H1 (cell line): ENCODE measurements at regions not wholly inside any gene's neighbourhood (a gene's known extent, or its start where the extent isn't known, plus 50 kb on each side); places are given as distances from the start of the nearest gene placed in this dataset.
A peak's percentile ranks its signal among the peaks of the same experiment; 100 is the strongest.

Experiments
- CTCF ChIA-PET: fragments of 300-600 bp; sonication (Branson Sonifier 250); formaldehyde crosslinking; loops from one replicate; lab custom pipeline; 2021; ENCODE audit not compliant: partially characterized antibody; lab: Charles Lee
- POLR2A ChIA-PET: fragments of 300-600 bp; sonication (Branson Sonifier 250); formaldehyde crosslinking; loops from one replicate; lab custom pipeline; 2021; ENCODE audit warnings: inconsistent platforms; ENCODE audit not compliant: partially characterized antibody; lab: Charles Lee
- DNase-seq, 2 experiments: peaks; one replicate each; pipeline versions ENCODE4 v3.0.0 to v3.0.0-alpha.2; 2010 to 2022; ENCODE audit warnings: low spot score in 2 of 2, low read depth in 1 of 2, mixed read lengths in 1 of 2
- FAIRE-seq: peaks from 2 replicates; lab custom pipeline; 2011; peaks lifted over from hg19 to GRCh38; lab: Jason Lieb, UNC
- H2AFZ ChIP-seq: 2 replicates; pipeline ENCODE4 v1.8.1; 2012; ENCODE audit warnings: low read length, inconsistent platforms
- H2AK5ac ChIP-seq: 2 replicates; pipeline ENCODE4 v1.6.1; 2013; ENCODE audit warnings: low read depth, low read length
- H2BK120ac ChIP-seq: replicated peaks from 2 replicates; pipeline ENCODE3; 2013; ENCODE audit warnings: low read depth, low read length, inconsistent platforms
- H2BK12ac ChIP-seq: 2 replicates; pipeline ENCODE4 v1.6.1; 2013; ENCODE audit warnings: low read depth, low read length
- H2BK15ac ChIP-seq: 2 replicates; pipeline ENCODE4 v1.6.1; 2013; ENCODE audit warnings: low read length
- H2BK20ac ChIP-seq: 2 replicates; pipeline ENCODE4 v1.6.1; 2013; ENCODE audit warnings: low read length
- H2BK5ac ChIP-seq: 2 replicates; pipeline ENCODE4 v1.6.1; 2013; ENCODE audit warnings: low read depth, low read length
- H3K14ac ChIP-seq: 2 replicates; pipeline ENCODE4 v1.6.1; 2013; ENCODE audit warnings: inconsistent platforms; ENCODE audit not compliant: insufficient read length
- H3K18ac ChIP-seq: 2 replicates; pipeline ENCODE4 v1.6.1; 2013; ENCODE audit warnings: low read length; ENCODE audit errors: extremely low read depth
- H3K23ac ChIP-seq: 2 replicates; pipeline ENCODE4 v1.6.1; 2013; ENCODE audit warnings: inconsistent platforms; ENCODE audit not compliant: insufficient read length
- H3K23me2 ChIP-seq: 2 replicates; pipeline ENCODE4 v1.6.1; 2013; ENCODE audit warnings: low read depth, low read length
- H3K27ac ChIP-seq: 2 replicates; pipeline ENCODE4 v1.6.1; 2011; ENCODE audit warnings: low read depth, low read length, inconsistent platforms
- H3K27me3 ChIP-seq, 4 experiments: replicated peaks in 1 of 4; 1 replicate in 1 of 4; 2 replicates in 3 of 4; pipeline versions ENCODE4 v1.6.1 to v1.8.1; 2011 to 2013; ENCODE audit warnings: low read length in 3 of 4, mild to moderate bottlenecking in 3 of 4, inconsistent platforms in 2 of 4, mixed read lengths in 2 of 4, moderate library complexity in 1 of 4; ENCODE audit not compliant: control insufficient read depth in 3 of 4, insufficient read depth in 3 of 4; ENCODE audit errors: extremely low read depth in 1 of 4
- H3K36me3 ChIP-seq, 4 experiments: 2 replicates each; pipeline versions ENCODE4 v1.6.1 to v1.8.1; 2011 to 2013; ENCODE audit warnings: mild to moderate bottlenecking in 4 of 4, low read length in 3 of 4, moderate library complexity in 2 of 4, control low read depth in 1 of 4, inconsistent platforms in 1 of 4; ENCODE audit not compliant: insufficient read depth in 4 of 4, control insufficient read depth in 2 of 4
- H3K4ac ChIP-seq: replicated peaks from 2 replicates; pipeline ENCODE3; 2013; ENCODE audit warnings: low read length, low read depth, mixed read lengths, inconsistent platforms; ENCODE audit not compliant: insufficient read length
- H3K4me1 ChIP-seq, 4 experiments: replicated peaks in 1 of 4; 1 replicate in 1 of 4; 2 replicates in 3 of 4; pipeline versions ENCODE4 v1.6.1 to v1.8.1; 2011 to 2013; ENCODE audit warnings: low read length in 3 of 4, inconsistent platforms in 2 of 4, mixed read lengths in 1 of 4; ENCODE audit not compliant: insufficient read depth in 4 of 4, control insufficient read depth in 3 of 4
- H3K4me2 ChIP-seq, 2 experiments: 2 replicates each; pipeline versions ENCODE4 v1.6.1 to v1.8.1; 2011 to 2013; ENCODE audit warnings: low read depth in 2 of 2, low read length in 2 of 2, control low read depth in 1 of 2, inconsistent platforms in 1 of 2, mild to moderate bottlenecking in 1 of 2; ENCODE audit not compliant: insufficient read depth in 1 of 2
- H3K4me3 ChIP-seq, 4 experiments: fragments of 200-600, 300-600 bp in 1 of 4; sonication (generic), shearing (Covaris generic), sonication (Bioruptor Twin) in 1 of 4; 2 replicates each; pipeline versions ENCODE4 v1.5.1 to v1.8.1; 2011 to 2016; ENCODE audit warnings: low read length in 4 of 4, low read depth in 3 of 4, control low read depth in 2 of 4, inconsistent platforms in 2 of 4, mild to moderate bottlenecking in 2 of 4, mixed read lengths in 1 of 4, moderate library complexity in 1 of 4; ENCODE audit not compliant: insufficient read depth in 2 of 4; ENCODE audit errors: extremely low read depth in 1 of 4
- H3K56ac ChIP-seq: replicated peaks from 2 replicates; pipeline ENCODE3; 2013; ENCODE audit warnings: low read depth, mild to moderate bottlenecking, mixed read lengths, low read length, inconsistent platforms; ENCODE audit not compliant: insufficient read length
- H3K79me1 ChIP-seq: 2 replicates; pipeline ENCODE4 v1.6.1; 2013; ENCODE audit warnings: low read depth, low read length, control low read depth
- H3K79me2 ChIP-seq, 2 experiments: 2 replicates each; pipeline versions ENCODE4 v1.6.1 to v1.8.1; 2012 to 2013; ENCODE audit warnings: low read length in 2 of 2, mild to moderate bottlenecking in 2 of 2, inconsistent platforms in 1 of 2; ENCODE audit not compliant: insufficient read depth in 2 of 2, control insufficient read depth in 1 of 2
- H3K9ac ChIP-seq, 4 experiments: replicated peaks in 1 of 4; 1 replicate in 1 of 4; 2 replicates in 3 of 4; pipeline versions ENCODE4 v1.6.1 to v1.8.1; 2011 to 2013; ENCODE audit warnings: low read depth in 3 of 4, low read length in 3 of 4, control low read depth in 2 of 4, mild to moderate bottlenecking in 2 of 4, moderate library complexity in 2 of 4, inconsistent platforms in 1 of 4; ENCODE audit errors: extremely low read depth in 1 of 4
- H3K9me3 ChIP-seq, 2 experiments: 2 replicates each; pipeline versions ENCODE4 v1.6.1 to v1.8.1; 2012 to 2013; ENCODE audit warnings: mild to moderate bottlenecking in 2 of 2, moderate library complexity in 2 of 2, control low read depth in 1 of 2, inconsistent platforms in 1 of 2, low read depth in 1 of 2, low read length in 1 of 2, mixed read lengths in 1 of 2; ENCODE audit not compliant: insufficient read depth in 2 of 2
- H4K20me1 ChIP-seq, 2 experiments: replicated peaks in 1 of 2; 2 replicates each; pipeline versions ENCODE3 to v1.8.1; 2011 to 2013; ENCODE audit warnings: inconsistent platforms in 2 of 2, low read length in 2 of 2, mild to moderate bottlenecking in 1 of 2; ENCODE audit not compliant: insufficient read depth in 2 of 2, control insufficient read depth in 1 of 2
- H4K5ac ChIP-seq: 2 replicates; pipeline ENCODE4 v1.6.1; 2013; ENCODE audit warnings: low read length, low read depth, mixed read lengths, inconsistent platforms; ENCODE audit not compliant: insufficient read length
- H4K8ac ChIP-seq: 2 replicates; pipeline ENCODE4 v1.8.0; 2013; ENCODE audit warnings: mild to moderate bottlenecking, moderate library complexity, low read length, inconsistent platforms; ENCODE audit not compliant: insufficient read depth; ENCODE audit errors: extremely low read depth
- H4K91ac ChIP-seq: replicated peaks from 2 replicates; pipeline ENCODE3; 2013; ENCODE audit warnings: low read length, mixed read lengths, inconsistent platforms; ENCODE audit not compliant: insufficient read length
- ATF3 ChIP-seq: IDR thresholded peaks from 2 replicates; pipeline ENCODE4 v1.6.1; 2011; ENCODE audit warnings: low read depth, mild to moderate bottlenecking, low read length; ENCODE audit not compliant: insufficient read depth
- CEBPB ChIP-seq: IDR thresholded peaks from 2 replicates; pipeline ENCODE4 v1.6.1; 2012; ENCODE audit warnings: low read depth, low read length
- HDAC6 ChIP-seq: IDR thresholded peaks from one replicate; pipeline ENCODE4 v1.7.1; 2012; ENCODE audit warnings: low read depth, mild to moderate bottlenecking, inconsistent platforms, low read length, moderate library complexity
- RAD21 ChIP-seq, 2 experiments: IDR thresholded peaks in 1 of 2; conservative IDR thresholded peaks in 1 of 2; 2 replicates each; pipeline ENCODE4 v1.6.1; 2011; ENCODE audit warnings: low read depth in 2 of 2, low read length in 2 of 2, improper control_type of control experiment in 1 of 2, inconsistent platforms in 1 of 2, mild to moderate bottlenecking in 1 of 2, moderate library complexity in 1 of 2
- RNF2 ChIP-seq: fragments of 200-900, 300-1000 bp; sonication (generic); IDR thresholded peaks from 2 replicates; pipeline ENCODE4 v1.7.1; 2016; ENCODE audit warnings: borderline replicate concordance, low read depth, mild to moderate bottlenecking, antibody characterized with exemption, low read length; ENCODE audit not compliant: poor library complexity, severe bottlenecking; ENCODE audit errors: missing control alignments
- SAP30 ChIP-seq: fragments of 300-600 bp; sonication (generic); IDR thresholded peaks from 2 replicates; pipeline ENCODE4 v1.7.1; 2012; ENCODE audit warnings: low read length, moderate library complexity, mild to moderate bottlenecking, inconsistent platforms; ENCODE audit not compliant: insufficient read depth, insufficient replicate concordance
- SIN3A ChIP-seq, 2 experiments: IDR thresholded peaks in 1 of 2; conservative IDR thresholded peaks in 1 of 2; 2 replicates each; pipeline ENCODE4 v1.6.1; 2011 to 2012; ENCODE audit warnings: low read length in 2 of 2, improper control_type of control experiment in 1 of 2, low read depth in 1 of 2, mild to moderate bottlenecking in 1 of 2
- SIRT6 ChIP-seq: IDR thresholded peaks from one replicate; pipeline ENCODE4 v1.7.1; 2012; ENCODE audit warnings: low read length, inconsistent platforms
- WGBS, 2 experiments: shearing (Covaris generic) in 1 of 2; methylation state at CpG; one replicate each; pipeline versions ENCODE4 v1.1.6 to v1.1.7; 2013 to 2015; ENCODE audit warnings: low lambda C conversion rate in 2 of 2, mixed read lengths in 2 of 2, inconsistent platforms in 1 of 2, low coverage in 1 of 2, missing lambda C conversion rate in 1 of 2; ENCODE audit not compliant: insufficient replicate concordance in 2 of 2, insufficient coverage in 1 of 2, insufficient read length in 1 of 2; ENCODE audit errors: extremely low coverage in 1 of 2, missing lambda C conversion rate in 1 of 2; 5-methylcytosine and 5-hydroxymethylcytosine counted together
- TF ChIP-seq, protein P1 (sequence below): IDR thresholded peaks from 2 replicates; pipeline ENCODE4 v1.6.1; 2012; ENCODE audit warnings: low read length, inconsistent platforms

DNA sequence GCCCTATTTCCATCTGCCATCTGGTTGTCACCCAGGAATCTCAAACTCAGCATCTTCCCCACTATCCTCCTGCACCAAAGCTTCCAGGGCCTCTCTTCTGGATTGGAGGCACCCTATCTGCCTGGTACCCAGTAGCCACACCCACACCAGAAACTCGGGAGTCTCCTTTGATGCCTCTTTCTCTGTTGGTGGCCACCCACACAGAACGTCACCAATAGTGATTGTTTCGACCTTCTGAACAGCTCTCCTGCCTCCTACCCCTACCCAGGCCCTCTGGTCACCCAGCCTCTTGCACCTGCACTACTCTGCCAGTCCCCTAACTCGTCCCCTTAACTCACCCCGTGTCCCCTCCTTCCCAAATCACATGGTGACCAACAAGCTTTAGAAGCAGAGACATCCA is 95.0 kb downstream of the IRF2BPL start:
- H3K9ac ChIP-seq, result no peak overlapping the region
- no peaks in the 10 kb centered on the region for H3K27me3 ChIP-seq
- H3K4me3 ChIP-seq, result no peak overlapping the region
- H3K4me1 ChIP-seq, result peaks cover 4 to 29% (median 20%) of the 10 kb centered on the region in 4 experiments
- H3K36me3 ChIP-seq, result no peaks in the 10 kb centered on the region
- no peaks in the 10 kb centered on the region for H3K79me2 ChIP-seq
- H3K9me3 ChIP-seq, result no peaks in the 10 kb centered on the region
- no peaks in the 10 kb centered on the region for H3K79me1 ChIP-seq
- no peak overlapping the region for H2AK5ac ChIP-seq
- H3K23me2 ChIP-seq, result no peaks in the 10 kb centered on the region
- H2BK5ac ChIP-seq, result no peak overlapping the region
- CTCF ChIA-PET, result interaction anchor here (0.9 to 21.9 kb wide), 9 partner anchors 13 to 162 kb away, joined by 3 to 403 read pairs (median 5); no protein-coding TSS in a partner anchor
- DNase-seq (no peak), FAIRE-seq (no peak)
- no peak overlapping the region for H3K27ac ChIP-seq
- H4K8ac ChIP-seq, result peak overlapping the region; percentile 3; the same call in 1 of the 2 replicates
- H4K5ac ChIP-seq, result no peak overlapping the region
- H3K56ac ChIP-seq, result no peak overlapping the region
- 0 out of 2 replicates have a peak overlapping the region, but pooled peaks have one; percentile 27 for H2BK20ac ChIP-seq
- no peak overlapping the region for H3K4me2 ChIP-seq
- no peak overlapping the region for H2BK120ac ChIP-seq
- H3K4ac ChIP-seq, result peak overlapping the region; percentile 86
- no peak overlapping the region for H2AFZ ChIP-seq
- POLR2A ChIA-PET, result interaction anchor here (0.6 to 4.7 kb wide), 3 partner anchors 8 to 16 kb away, joined by 3 to 18 read pairs (median 11); no protein-coding TSS in a partner anchor
- H4K20me1 ChIP-seq, result no peaks in the 10 kb centered on the region
- no peak overlapping the region for H3K18ac ChIP-seq
- 94% methylated on average over 5 of the region's 5 CpGs; no CpG with 5 or more reads in 1 of the 2 experiments for WGBS, 2 experiments
- no peak overlapping the region for H3K23ac ChIP-seq
- H4K91ac ChIP-seq, result no peak overlapping the region
- no peak overlapping the region for H3K14ac ChIP-seq
- H2BK15ac ChIP-seq, result peak overlapping the region; percentile 78; the same call in 1 of the 2 replicates
- H2BK12ac ChIP-seq, result 0 out of 2 replicates have a peak overlapping the region, but pooled peaks have one; percentile 23
- no peak for TF ChIP-seq RAD21 (IDR thresholded peaks at IDR 0.05 in 1 of 2, conservative IDR thresholded peaks at IDR 0.05 in 1 of 2; ENCODE audit: low read depth in 2 of 2, low read length in 2 of 2)
- TF ChIP-seq SAP30, result no peak
- TF ChIP-seq, protein P1, sequence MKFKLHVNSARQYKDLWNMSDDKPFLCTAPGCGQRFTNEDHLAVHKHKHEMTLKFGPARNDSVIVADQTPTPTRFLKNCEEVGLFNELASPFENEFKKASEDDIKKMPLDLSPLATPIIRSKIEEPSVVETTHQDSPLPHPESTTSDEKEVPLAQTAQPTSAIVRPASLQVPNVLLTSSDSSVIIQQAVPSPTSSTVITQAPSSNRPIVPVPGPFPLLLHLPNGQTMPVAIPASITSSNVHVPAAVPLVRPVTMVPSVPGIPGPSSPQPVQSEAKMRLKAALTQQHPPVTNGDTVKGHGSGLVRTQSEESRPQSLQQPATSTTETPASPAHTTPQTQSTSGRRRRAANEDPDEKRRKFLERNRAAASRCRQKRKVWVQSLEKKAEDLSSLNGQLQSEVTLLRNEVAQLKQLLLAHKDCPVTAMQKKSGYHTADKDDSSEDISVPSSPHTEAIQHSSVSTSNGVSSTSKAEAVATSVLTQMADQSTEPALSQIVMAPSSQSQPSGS, result no peak
- TF ChIP-seq CEBPB, result no peak
- TF ChIP-seq SIRT6, result no peak
- TF ChIP-seq HDAC6, result no peak
- TF ChIP-seq RNF2, result no peak
- TF ChIP-seq SIN3A (conservative IDR thresholded peaks at IDR 0.05 in 1 of 2, IDR thresholded peaks at IDR 0.05 in 1 of 2; ENCODE audit: low read depth in 1 of 2, low read length in 2 of 2), result no peak
- no peak for TF ChIP-seq ATF3
